ENCODE measurements at regions not wholly inside any gene's neighbourhood (a gene's known extent, or its start where the extent isn't known, plus 50 kb on each side); places are given as distances from the start of the nearest gene placed in this dataset.
"Not testable (repeated sequence)": the region's sequence is repeated elsewhere in the genome, so short reads cannot be mapped to it uniquely, and the experiment has no call there.

- not testable (repeated sequence) for DNase-seq (ENCODE audit: low read depth in 2 of 3, low spot score in 2 of 3)
These were observed 318.4 kb downstream of the ZFHX3 start for GRCh38 chr16:72729552-72729951.

GRCh38 chr16:72728516-72728915, 319.4 kb downstream of the ZFHX3 start:
- no peak for DNase-seq (ENCODE audit: low read depth in 2 of 3, low spot score in 2 of 3)

GRCh38 chr16:72727565-72727964, 320.4 kb downstream of the ZFHX3 start:
- no peak for DNase-seq (ENCODE audit: low read depth in 2 of 3, low spot score in 2 of 3)

- DNase-seq (ENCODE audit: low read depth in 2 of 3, low spot score in 2 of 3): no peak
These were observed 322.3 kb downstream of the ZFHX3 start for GRCh38 chr16:72725643-72726042.

GRCh38 chr16:72723781-72724180, 324.1 kb downstream of the ZFHX3 start:
- no peak for DNase-seq (ENCODE audit: low read depth in 2 of 3, low spot score in 2 of 3)

- no peak for DNase-seq (ENCODE audit: low read depth in 2 of 3, low spot score in 2 of 3)
These were observed 325.4 kb downstream of the ZFHX3 start for GRCh38 chr16:72722552-72722951.

GRCh38 chr16:72721981-72722380, 325.9 kb downstream of the ZFHX3 start:
- no peak for DNase-seq (ENCODE audit: low read depth in 2 of 3, low spot score in 2 of 3)

GRCh38 chr16:72715267-72715666, 332.7 kb downstream of the ZFHX3 start:
- no peak for DNase-seq (ENCODE audit: low read depth in 2 of 3, low spot score in 2 of 3)

GRCh38 chr16:72711823-72712222, 336.1 kb downstream of the ZFHX3 start:
- no peak for DNase-seq (ENCODE audit: low read depth in 2 of 3, low spot score in 2 of 3)

- DNase-seq (ENCODE audit: low read depth in 2 of 3, low spot score in 2 of 3): no peak
These were observed 342.1 kb downstream of the ZFHX3 start for GRCh38 chr16:72705801-72706200.

- no peak for DNase-seq (ENCODE audit: low read depth in 2 of 3, low spot score in 2 of 3)
These were observed 343.1 kb downstream of the ZFHX3 start for GRCh38 chr16:72704746-72705372.

GRCh38 chr16:72689851-72690250, 358.1 kb downstream of the ZFHX3 start:
- no peak for DNase-seq (ENCODE audit: low read depth in 2 of 3, low spot score in 2 of 3)

- no peak for DNase-seq (ENCODE audit: low read depth in 2 of 3, low spot score in 2 of 3)
These were observed 367.2 kb downstream of the ZFHX3 start for GRCh38 chr16:72680732-72681131.

GRCh38 chr16:72679856-72680255, 368.1 kb downstream of the ZFHX3 start:
- no peak for DNase-seq (ENCODE audit: low read depth in 2 of 3, low spot score in 2 of 3)

- DNase-seq (ENCODE audit: low read depth in 2 of 3, low spot score in 2 of 3): no peak
These were observed 370.1 kb downstream of the ZFHX3 start for GRCh38 chr16:72677662-72678447.

GRCh38 chr16:72673118-72673517, 374.8 kb downstream of the ZFHX3 start:
- DNase-seq (ENCODE audit: low read depth in 2 of 3, low spot score in 2 of 3): peak in 1 of 3 donors; percentile 19

GRCh38 chr16:72666267-72666666, 381.7 kb downstream of the ZFHX3 start:
- DNase-seq (ENCODE audit: low read depth in 2 of 3, low spot score in 2 of 3): peak in 2 of 3 donors; percentile 22 to 42

GRCh38 chr16:72665701-72666100, 382.2 kb downstream of the ZFHX3 start:
- DNase-seq (ENCODE audit: low read depth in 2 of 3, low spot score in 2 of 3): no peak

- peak; percentile 84 to 99 (median 98) for DNase-seq (ENCODE audit: low read depth in 2 of 3, low spot score in 2 of 3)
These were observed 383.2 kb downstream of the ZFHX3 start for GRCh38 chr16:72664509-72665408.

GRCh38 chr16:72664056-72664508, 383.8 kb downstream of the ZFHX3 start:
- no peak for DNase-seq (ENCODE audit: low read depth in 2 of 3, low spot score in 2 of 3)
